Fibroblast of lung (primary cell): ENCODE measurements at regions not wholly inside any gene's neighbourhood (a gene's known extent, or its start where the extent isn't known, plus 50 kb on each side); places are given as distances from the start of the nearest gene placed in this dataset.
A peak's percentile ranks its signal among the peaks of the same experiment; 100 is the strongest.

Experiments used
- DNase-seq, 2 donors: peaks; one replicate each; pipeline versions ENCODE4 v3.0.0 to v3.0.0-alpha.2; 2010; ENCODE audit warnings: low read depth in 2 of 2
- H2AFZ ChIP-seq: 2 replicates; pipeline ENCODE4 v1.5.1; 2012; ENCODE audit warnings: low read length, control low read depth, inconsistent platforms
- H3K27ac ChIP-seq: 2 replicates; pipeline ENCODE4 v1.5.1; 2011; ENCODE audit warnings: low read length, control low read depth; ENCODE audit not compliant: insufficient read depth
- H3K27me3 ChIP-seq: 2 replicates; pipeline ENCODE4 v1.5.1; 2011; ENCODE audit warnings: mild to moderate bottlenecking, low read length; ENCODE audit not compliant: control insufficient read depth, insufficient read depth
- H3K36me3 ChIP-seq: 2 replicates; pipeline ENCODE4 v1.5.1; 2011; ENCODE audit warnings: low read length; ENCODE audit not compliant: control insufficient read depth, insufficient read depth
- H3K4me1 ChIP-seq: 2 replicates; pipeline ENCODE4 v1.5.1; 2011; ENCODE audit warnings: low read length; ENCODE audit not compliant: control insufficient read depth, insufficient read depth; ENCODE audit errors: extremely low read depth
- H3K4me2 ChIP-seq: 2 replicates; pipeline ENCODE4 v1.5.1; 2011; ENCODE audit warnings: low read length, control low read depth; ENCODE audit not compliant: insufficient read depth; ENCODE audit errors: extremely low read depth
- H3K4me3 ChIP-seq, 4 experiments: fragments of 200-600 bp in 1 of 4; sonication (generic) in 1 of 4; replicated peaks in 1 of 4; 2 replicates each; pipeline ENCODE4 v1.5.1; 2011 to 2016; ENCODE audit warnings: low read length in 4 of 4, low read depth in 3 of 4, mild to moderate bottlenecking in 3 of 4, control low read depth in 2 of 4, inconsistent platforms in 1 of 4, mixed read lengths in 1 of 4; ENCODE audit not compliant: insufficient read depth in 1 of 4; ENCODE audit errors: control extremely low read depth in 1 of 4
- H3K79me2 ChIP-seq: 2 replicates; pipeline ENCODE4 v1.5.1; 2012; ENCODE audit warnings: mild to moderate bottlenecking, low read length, inconsistent platforms; ENCODE audit not compliant: control insufficient read depth, insufficient read depth
- H3K9ac ChIP-seq: 2 replicates; pipeline ENCODE4 v1.5.1; 2011; ENCODE audit warnings: mild to moderate bottlenecking, low read length, control low read depth; ENCODE audit not compliant: insufficient read depth
- H3K9me3 ChIP-seq: 2 replicates; pipeline ENCODE4 v1.5.1; 2012; ENCODE audit warnings: low read depth, low read length; ENCODE audit not compliant: control insufficient read depth, insufficient read depth
- H4K20me1 ChIP-seq: 2 replicates; pipeline ENCODE4 v1.5.1; 2011; ENCODE audit warnings: low read length; ENCODE audit not compliant: control insufficient read depth, insufficient read depth; ENCODE audit errors: extremely low read depth
- CTCF ChIP-seq, 2 donors: IDR thresholded peaks in 1 of 2; conservative IDR thresholded peaks in 1 of 2; 1 replicate in 1 of 2; 2 replicates in 1 of 2; pipeline ENCODE4 v1.5.1; 2011 to 2012; ENCODE audit warnings: low read length in 2 of 2, control low read depth in 1 of 2, inconsistent platforms in 1 of 2, low read depth in 1 of 2, mild to moderate bottlenecking in 1 of 2
- EZH2 ChIP-seq: IDR thresholded peaks from 2 replicates; pipeline ENCODE4 v1.5.1; 2012; ENCODE audit warnings: low read length, control low read depth, mild to moderate bottlenecking; ENCODE audit errors: missing control alignments

GRCh38 chr3:110375751-110376518, 695.7 kb upstream of the NECTIN3 start:
- no peak overlapping the region for H3K27ac ChIP-seq
- no peaks in the 10 kb centered on the region for H3K36me3 ChIP-seq
- H3K9me3 ChIP-seq = no peaks in the 10 kb centered on the region
- no peak overlapping the region for H3K4me2 ChIP-seq
- no peaks in the 10 kb centered on the region for H3K4me1 ChIP-seq
- no peak overlapping the region for H2AFZ ChIP-seq
- no peak for DNase-seq
- H3K4me3 ChIP-seq = no peak overlapping the region
- TF ChIP-seq CTCF (conservative IDR thresholded peaks at IDR 0.05 in 1 of 2, IDR thresholded peaks at IDR 0.05 in 1 of 2; ENCODE audit: low read depth in 1 of 2, low read length in 2 of 2) (no peak), EZH2 (no peak)
- no peak overlapping the region for H3K9ac ChIP-seq
- no peaks in the 10 kb centered on the region for H3K27me3 ChIP-seq
- no peaks in the 10 kb centered on the region for H4K20me1 ChIP-seq
- H3K79me2 ChIP-seq = no peaks in the 10 kb centered on the region

- peak; percentile 5 to 52 for DNase-seq
- Histone ChIP-seq H2AFZ (peak overlapping the region; percentile 47), H3K27me3 (no peaks in the 10 kb centered on the region), H3K4me2 (no peak overlapping the region), H3K36me3 (no peaks in the 10 kb centered on the region), H3K9ac (no peak overlapping the region), H3K4me1 (no peaks in the 10 kb centered on the region), H3K79me2 (no peaks in the 10 kb centered on the region), H3K27ac (no peak overlapping the region), H3K9me3 (no peaks in the 10 kb centered on the region), H4K20me1 (no peaks in the 10 kb centered on the region), H3K4me3 (no peak overlapping the region)
- TF ChIP-seq CTCF (conservative IDR thresholded peaks at IDR 0.05 in 1 of 2, IDR thresholded peaks at IDR 0.05 in 1 of 2; ENCODE audit: low read depth in 1 of 2, low read length in 2 of 2) (no peak), EZH2 (no peak)
Observed at GRCh38 chr3:110378481-110378880, 693.1 kb upstream of the NECTIN3 start.

- DNase-seq = no peak
- no peak overlapping the region for H3K27ac ChIP-seq
Observed at GRCh38 chr3:110381992-110382391, 689.6 kb upstream of the NECTIN3 start.

More at GRCh38 chr3:110381992-110382391, 689.6 kb upstream of the NECTIN3 start:
- no peak for TF ChIP-seq EZH2
- TF ChIP-seq CTCF (conservative IDR thresholded peaks at IDR 0.05 in 1 of 2, IDR thresholded peaks at IDR 0.05 in 1 of 2; ENCODE audit: low read depth in 1 of 2, low read length in 2 of 2) = no peak
- Histone ChIP-seq H2AFZ (no peak overlapping the region), H3K4me2 (no peak overlapping the region), H3K9me3 (no peaks in the 10 kb centered on the region), H4K20me1 (no peaks in the 10 kb centered on the region), H3K4me3 (no peak overlapping the region), H3K79me2 (no peaks in the 10 kb centered on the region), H3K4me1 (no peaks in the 10 kb centered on the region), H3K27me3 (no peaks in the 10 kb centered on the region), H3K9ac (no peak overlapping the region), H3K36me3 (no peaks in the 10 kb centered on the region)
